HG03175 (cell line): ENCODE measurements at regions not wholly inside any gene's neighbourhood (a gene's known extent, or its start where the extent isn't known, plus 50 kb on each side); places are given as distances from the start of the nearest gene placed in this dataset.

Experiments
- ATAC-seq: cut with Tn5 transposase; IDR thresholded peaks from one replicate; pipeline ENCODE4 v1.9.1; 2021; ENCODE audit warnings: mild to moderate bottlenecking, moderate library complexity; ENCODE audit not compliant: unreplicated experiment

DNA sequence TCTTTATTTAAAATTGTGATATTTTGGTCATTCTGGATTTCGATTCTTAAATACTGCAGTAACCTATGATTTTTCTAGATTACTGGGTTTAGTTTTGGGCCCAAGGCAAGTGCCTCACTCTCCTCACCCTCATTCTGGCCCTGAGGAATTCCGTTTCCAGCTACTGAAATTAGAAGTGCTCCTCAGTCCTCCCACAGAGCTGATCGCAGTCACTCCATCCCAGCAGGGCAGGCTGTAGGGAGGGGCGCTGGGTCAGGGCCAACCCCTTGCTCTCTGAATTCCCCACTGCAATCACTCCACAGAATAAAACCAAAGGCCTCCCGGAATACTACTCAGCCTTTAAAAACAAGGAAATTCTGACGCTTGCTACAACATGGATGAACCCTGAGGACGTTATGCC is 66.5 kb upstream of the DIO3 start:
- no peak for ATAC-seq

DNA sequence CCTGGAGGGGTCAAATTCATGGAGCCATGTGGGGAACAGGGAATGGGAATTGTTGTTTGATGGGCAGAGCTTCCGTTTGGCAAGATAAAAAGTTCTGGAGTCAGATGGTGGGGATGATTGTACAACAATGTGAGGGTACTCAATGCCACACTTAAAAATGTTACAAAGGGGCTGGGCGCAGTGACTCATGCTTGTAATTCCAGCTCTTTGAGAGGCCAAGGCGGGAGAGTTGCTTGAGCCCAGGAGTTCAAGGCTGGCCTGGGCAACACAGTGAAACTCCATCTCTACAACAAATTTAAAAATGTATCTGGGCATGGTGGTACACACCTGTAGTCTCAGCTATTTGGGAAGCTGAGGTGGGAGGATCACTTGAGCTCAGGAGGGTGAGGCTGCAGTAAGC is 66.0 kb upstream of the DIO3 start:
- no peak for ATAC-seq

DNA sequence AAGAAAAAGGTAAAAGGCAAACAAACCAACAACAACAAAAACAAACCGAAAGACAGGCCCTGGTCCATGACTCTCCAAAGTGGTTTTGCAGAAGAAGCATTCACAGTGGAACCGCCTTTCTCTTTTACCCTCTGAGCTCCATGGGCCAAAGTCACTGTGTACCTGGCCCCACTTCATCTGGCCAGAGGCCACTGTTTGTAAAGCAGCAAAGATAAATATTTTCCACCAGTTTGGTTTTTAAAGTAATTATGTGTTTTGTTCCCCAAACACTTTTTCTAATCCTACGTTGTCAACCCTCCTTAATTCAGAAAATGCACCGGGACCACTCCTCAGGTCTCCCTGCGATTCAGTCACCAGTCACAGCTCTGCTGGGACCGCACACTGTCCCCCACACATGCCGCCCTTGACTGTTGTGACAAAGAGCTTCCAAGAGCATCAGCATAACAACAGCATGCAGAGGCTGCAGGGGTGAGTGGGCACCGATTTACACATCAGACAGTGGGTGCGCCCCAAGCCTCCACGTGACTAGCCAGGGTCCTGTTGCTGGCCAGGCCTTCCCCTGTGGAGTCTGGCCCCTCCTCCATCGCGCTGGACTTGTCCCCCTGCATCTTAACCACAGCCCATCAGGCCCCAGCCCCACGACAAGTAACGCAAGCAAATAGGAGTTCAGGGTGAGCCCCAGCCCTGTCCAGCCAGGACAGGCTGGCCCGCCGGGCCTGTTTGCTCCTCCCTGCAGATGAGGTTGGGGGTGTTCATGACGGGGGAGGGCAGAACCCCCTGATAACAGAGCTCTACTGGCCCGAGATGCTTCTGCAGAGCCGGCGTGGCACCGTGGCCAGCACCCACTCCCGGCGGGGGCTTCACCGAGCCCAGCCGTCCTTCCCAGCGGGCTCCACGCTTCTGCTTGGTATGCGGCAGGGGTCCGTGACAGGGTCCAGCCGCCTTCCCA is 65.2 kb upstream of the DIO3 start:
- no peak for ATAC-seq

DNA sequence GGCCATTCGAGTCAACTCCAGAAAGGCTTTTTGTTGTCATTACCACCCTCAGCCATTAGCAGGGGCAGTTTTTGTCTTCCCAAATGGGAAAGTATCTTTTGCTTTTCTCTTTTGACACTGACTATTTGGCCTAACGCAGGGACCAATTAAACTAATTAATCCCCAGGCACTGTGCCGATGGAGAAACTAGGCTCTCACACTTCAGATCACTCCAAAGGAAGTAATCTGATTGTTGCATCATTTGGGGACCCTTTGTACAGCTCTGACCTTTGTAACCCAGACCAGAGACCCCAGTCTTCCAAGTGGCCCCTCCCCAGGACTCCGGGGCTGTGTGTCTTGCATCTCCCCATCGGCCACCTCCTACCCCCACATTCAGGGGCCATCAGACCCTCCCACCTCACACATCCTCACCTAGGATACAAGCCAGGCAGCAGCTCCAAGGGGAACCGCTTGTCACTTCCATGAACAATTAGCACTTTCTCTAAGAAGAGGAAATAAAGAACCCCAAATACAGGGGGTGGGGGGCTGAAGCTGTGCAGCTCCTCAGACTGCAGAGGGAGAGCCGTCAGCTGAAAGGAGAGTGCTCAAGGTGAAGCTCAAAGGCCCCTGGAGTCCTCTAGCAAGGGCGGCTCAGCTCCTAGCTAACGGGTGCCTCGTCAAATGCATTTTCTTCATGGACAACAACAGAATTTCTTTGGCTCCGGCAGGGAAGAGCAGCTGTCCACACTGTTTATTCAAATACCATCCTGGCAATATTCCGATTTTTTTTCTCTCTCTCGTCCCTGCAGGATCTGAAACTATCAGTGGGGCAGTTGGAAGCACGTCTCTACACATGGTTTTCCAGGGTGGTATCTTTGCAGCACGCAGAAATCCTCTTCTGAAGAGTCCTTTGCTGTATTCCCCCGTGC is 64.3 kb upstream of the DIO3 start:
- no peak for ATAC-seq

DNA sequence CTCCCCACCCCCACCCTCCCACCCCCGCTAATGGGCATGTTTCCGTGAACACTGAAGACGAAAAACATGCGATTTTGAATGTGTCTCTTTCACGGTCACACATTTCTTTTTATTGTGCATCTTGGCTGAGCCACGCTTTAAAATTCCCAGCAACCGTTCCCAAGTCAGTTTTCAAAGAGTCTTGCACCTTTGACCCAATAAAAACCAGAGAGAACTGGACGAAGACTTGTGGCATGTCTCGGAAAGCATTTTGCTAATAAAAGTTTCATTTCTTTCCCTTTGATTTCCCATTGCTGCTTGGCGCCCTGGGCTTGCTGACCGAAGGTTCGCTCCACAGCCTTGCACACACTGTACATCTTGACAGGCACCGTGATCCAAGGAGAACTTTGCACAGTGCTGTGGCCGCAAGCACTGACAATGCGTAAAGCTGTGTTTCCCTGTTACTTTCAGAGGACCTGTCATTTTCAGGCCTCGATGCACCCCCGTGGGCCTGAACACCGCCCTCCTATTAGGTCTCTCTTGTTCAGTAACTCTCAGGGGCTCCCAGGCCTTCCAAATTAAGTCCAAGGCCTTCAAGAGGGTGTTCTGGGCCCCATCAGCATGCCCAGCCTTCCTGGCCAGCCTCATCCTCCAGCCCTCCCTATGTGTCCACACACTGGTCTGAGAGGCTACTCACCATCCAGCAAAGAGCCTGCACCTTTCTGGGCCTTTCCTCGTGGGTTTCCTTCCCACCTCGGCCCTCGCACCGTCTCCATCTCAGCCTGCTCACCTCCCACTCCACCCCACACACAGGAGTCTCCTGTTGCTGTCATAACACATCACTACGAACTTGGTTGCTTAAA is 63.4 kb upstream of the DIO3 start:
- no peak for ATAC-seq

DNA sequence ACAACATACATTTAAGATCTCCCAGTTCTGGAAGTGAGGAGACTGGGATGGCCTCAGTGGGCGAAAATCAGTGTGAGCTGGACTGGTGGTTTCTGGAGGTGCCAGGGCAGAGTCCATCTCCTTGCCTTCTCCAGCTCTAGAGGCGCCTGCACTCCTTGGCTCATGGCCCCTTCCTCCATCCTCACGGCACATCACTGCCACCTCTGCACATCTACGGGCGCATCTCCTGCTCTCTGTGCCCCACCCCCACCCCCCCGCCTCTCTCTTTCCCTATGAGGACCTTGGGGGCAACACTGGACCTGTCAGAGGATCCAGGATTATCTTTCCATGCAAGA is 62.8 kb upstream of the DIO3 start:
- no peak for ATAC-seq

DNA sequence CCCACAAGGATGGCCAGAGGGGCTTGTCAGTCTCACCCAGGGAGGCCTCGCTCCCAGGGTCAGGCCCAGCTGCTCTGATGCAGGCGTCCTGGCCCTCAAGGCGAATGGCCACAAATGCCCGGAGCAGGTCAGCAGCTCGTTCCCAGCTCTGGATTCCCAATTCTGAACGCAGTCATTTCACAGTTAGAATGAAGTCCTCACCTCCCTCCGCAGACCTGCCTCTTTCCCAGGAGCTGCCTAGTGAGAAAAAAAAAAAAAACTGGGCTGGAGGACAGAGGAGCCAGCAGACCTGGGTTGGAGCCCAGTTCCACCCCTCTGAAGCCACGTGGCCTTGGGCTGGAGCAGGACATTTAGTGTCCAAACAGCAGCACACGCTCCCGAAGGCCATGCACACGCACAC is 62.2 kb upstream of the DIO3 start:
- ATAC-seq = no peak

DNA sequence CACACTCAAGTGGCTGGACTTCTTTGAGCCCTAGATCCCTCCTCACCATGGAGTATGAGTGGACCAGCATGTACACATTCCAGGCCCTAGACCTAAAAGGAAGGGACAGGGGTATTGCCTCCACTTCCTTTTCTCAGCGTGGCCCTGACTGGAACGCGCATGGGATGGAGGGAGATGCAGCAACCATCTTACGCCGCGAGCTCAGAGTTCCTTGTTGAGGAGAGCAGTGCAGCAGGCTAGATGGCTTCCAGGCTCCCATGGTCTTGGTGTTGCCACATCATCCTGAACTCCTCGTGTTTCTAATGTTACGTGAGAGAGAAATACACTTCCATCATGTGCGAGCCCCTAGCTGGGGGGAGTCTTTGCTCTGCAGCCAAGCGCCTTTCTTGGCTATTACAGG is 61.8 kb upstream of the DIO3 start:
- no peak for ATAC-seq

DNA sequence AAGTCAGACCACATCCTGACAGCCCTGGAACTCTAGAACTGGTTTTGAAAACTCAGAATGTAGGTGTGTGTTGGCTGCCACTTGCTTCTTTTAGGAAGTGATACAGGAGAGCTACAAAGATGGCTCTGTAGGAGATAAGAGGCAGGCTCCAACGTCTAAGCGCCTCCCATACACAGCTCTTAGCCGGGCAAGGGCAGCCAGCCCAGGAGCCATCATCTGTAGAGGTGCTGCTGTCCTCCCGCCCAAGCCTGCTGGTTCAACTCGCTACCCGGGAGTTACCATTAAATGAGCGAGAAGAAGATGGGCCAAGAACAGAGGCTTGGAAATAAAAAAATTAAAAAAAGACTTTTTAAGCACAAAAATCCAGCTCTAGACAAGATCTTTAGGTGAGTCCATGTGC is 61.2 kb upstream of the DIO3 start:
- no peak for ATAC-seq

DNA sequence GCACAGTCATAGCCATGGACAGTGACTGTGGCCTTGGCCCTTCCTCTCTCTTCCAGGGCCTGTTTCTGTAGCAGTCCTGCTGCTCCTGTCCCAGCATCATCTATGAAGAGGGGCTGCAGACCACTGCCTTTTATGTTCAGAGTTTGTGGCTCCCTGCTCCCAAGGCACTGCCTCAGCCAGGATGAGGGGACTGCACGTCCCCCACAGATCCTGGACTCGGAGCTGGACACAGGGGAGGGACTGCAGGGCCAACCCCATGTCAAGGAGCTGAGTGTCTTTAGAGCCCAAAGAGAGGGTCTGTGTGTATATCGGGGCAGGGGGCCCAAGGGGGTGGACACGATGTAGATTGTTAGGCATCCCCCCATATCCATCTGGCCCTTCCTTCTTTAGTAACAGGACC is 60.6 kb upstream of the DIO3 start:
- ATAC-seq = no peak

DNA sequence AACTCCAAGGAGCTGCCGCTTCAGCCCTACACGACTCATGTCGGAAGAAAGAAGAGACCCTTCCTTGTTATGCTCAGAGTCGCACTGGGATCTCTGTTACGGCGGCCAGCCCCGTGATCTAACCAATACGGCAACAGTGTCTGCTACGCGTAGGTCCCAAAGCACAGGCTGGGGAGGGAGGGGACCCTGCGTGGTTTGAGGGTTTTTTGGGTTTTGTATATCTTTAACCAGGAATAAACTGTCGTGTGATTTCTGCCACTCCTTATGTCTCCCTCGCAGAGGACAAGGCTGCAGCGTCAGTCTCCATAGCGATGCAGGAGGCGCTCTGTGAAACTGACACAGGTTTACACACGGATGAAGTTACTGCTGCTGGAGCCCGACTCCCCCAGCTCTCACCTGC is 60.0 kb upstream of the DIO3 start:
- no peak for ATAC-seq

DNA sequence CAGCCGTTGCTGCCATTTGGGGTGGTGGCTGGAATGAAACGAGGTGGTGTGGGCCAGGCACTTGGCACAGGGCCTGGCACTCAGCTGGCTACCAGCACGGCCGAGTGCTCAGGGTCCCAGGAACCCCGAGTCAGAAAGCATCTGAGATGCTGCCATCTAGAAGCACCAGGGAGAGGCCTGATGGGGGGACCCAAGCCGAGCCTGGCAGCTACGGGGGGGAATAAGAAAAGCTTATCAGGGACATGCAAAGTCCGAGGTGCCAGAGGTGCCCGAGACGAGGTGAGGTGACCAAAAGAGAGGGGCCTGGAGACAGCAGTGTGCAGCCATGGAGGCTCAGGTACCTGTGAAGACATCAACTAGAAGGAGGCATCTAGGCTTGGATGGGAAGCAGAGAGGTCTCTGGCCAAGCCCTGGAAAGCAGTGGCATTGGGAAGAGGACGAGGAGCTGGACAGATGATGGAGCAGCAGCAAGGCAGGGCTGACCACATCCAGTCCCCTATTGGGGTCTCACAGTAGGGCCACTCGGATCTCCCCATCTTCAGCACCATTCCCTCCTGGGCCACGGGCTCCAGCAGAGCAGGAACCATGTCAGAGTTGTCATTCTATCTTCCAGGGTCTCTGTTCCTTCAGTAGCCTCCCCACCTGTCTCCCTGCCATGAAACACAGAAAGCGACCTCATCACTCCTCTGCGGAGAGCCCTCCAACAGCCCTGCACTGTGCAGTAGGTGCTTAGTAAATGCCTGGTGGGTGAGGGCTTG is 59.3 kb upstream of the DIO3 start:
- ATAC-seq = no peak

DNA sequence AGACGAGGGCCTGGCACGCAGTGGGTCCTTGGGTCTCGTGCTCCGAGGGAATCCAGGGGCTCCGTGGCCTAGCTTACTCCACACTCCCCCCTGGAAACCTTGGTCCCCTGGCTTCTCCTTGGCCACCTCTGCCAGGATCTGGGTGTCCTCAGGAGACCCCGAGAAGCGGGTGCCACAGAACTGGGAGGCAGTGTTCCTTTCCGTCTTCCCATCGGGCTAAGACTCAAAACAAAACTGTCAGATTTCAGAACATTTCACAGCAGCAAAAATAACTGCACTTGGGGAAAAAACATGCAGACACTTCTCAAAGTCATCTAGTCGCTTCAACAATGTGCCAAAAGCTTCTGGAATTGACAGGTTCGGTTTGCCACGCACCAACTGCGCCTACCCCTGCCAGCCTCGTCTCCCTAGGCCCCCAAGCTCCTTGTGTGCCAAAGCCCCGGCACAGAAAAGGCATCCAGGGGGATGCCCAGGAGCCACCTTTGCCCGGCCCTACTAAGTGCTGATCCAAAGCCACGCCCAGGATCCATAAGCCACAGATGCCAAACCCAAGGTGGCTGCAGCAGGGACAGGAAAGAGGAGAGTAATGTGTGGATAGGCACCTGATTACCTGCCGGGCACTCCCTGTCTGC is 58.4 kb upstream of the DIO3 start:
- no peak for ATAC-seq

DNA sequence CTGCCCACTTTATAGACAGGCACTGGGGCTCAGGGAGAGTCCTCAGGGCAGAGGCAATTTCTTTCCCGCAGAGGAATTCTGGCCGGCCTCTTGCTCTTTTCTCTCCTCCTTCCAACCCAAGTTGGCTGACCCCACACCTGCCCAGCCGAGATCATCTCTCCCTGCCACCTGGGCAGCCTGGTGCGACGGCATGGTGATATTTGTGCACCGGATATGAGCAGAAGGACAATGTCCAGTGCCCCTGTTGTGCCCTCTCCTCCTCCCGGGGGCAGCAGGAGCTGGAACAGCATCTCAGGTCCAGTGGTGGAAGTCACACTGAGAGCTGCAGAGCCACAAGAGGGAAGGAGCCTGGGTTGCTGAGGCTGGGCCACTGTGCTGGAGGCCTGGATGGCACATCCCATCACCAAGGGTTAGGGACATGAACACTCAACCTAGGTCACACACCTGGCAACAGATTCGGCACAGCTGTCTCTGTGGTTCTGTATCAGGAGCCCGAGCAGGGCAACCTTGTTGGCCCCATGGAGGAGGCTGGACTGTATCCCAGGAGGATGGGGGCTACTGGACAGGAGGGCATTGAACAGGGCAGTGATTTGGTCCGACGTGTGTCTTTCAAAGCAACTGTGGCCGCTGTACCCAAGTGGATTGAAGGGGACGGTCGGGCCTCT is 57.7 kb upstream of the DIO3 start:
- no peak for ATAC-seq

DNA sequence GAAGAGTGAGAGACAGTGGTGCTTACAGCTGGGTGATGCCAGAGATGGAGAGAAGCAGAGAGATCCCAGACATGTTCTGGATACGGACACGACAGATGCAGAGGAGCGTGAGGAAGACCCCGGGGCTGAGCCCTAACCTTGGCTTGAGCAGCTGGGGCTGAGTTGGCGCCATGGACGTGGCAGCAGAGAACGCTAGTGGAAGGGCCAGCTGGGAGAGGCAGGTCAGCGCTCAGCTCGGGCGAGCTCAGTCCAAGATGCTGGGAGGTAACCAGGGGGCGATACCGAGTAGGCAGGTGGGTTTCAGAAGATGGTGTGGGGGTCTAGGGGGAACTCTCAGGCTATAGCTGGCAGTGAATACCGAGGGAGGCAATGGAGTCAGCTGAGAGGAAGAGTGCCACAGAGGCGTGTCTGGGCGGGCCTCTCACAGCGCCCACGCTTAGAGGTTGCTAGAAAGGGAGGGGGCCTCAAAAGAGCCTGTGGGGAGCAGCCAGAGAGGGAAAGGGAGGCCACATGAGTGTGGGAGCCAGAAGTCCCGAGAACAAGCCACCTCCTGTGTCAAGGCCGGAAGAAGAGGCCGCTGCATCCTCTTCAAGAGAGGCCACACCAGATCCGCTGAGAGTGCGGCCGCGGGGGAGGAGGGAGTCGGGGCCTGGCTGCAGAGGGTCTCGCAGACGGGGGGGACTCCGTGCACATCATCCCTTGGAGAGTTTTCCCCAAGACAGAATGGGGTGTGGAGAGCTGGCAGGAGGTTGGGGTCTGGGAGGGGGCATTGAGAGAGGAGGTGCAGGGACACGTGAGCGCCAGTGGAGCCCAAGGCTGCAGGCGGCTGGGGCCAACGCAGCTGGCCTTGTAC is 57.0 kb upstream of the DIO3 start:
- ATAC-seq = no peak

DNA sequence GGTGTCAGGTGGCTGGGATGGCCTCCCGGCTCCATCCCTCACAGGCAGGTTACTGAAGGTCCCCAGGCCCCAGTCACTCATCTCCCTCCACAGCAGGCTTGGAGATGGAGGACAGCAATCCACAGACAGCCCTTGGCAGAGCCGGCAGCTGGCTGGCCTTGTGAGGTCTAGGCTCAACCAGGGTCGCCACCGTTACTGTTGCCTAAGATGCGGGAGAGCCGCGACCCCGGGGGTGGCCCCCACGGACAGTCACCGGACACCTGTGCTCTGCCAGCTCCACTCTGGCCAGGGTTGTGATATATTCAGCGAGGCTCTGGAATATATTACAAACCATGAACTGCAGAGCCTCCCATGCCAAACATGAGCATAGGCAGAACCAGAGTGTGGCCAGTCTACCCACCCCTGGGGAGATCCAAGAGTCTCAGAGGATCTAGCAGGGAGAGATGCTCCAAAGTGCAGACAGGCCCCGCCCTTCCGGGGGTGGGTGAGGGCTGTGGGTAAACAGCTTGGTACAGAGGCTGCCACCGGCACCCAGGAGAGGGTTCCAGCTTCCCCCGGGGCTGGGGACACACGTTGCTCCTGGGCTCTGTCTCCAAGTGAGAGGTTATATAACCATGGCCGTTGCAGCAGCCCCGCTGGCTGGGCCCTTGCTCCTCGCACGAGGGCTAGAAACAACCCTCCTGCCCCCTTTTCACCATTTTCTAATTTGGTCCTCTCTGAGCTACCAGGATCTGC is 55.9 kb upstream of the DIO3 start:
- ATAC-seq = no peak

DNA sequence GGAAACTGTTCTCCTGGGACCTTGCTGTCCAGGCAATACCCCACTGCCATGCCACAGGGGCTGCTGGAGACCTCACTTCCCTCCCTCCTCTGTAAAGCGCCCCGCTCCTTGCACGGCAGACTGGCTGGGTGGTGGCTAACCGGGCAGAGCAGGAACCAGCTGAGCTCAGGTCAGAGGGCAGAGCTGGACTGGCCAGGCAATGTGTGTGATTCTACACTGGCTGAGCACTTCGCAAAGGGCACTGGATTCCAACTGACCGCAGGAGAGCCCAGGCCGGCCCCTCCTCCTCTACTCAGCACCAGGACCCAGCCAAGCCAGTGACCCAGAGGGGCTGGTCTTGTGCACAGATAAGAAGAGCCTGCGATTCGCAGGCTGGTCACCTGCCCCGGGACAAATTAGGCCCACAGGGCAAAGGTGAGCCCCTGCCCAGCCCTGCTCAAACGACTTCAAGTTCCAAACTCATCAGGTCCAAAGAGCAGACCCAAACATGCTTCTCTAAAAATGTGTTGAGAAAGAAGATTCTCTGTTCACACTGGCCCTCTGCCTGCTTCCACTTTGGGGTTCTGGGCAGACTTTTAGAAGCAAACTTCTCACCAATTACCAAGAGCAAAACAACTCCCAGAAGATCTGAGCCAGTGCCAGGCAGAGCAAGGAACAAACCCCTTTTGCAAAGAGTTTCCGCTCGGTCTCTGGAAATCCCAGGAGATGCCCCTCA is 54.9 kb upstream of the DIO3 start:
- ATAC-seq = no peak
